A204.1 (cell line): ENCODE measurements at regions not wholly inside any gene's neighbourhood (a gene's known extent, or its start where the extent isn't known, plus 50 kb on each side); places are given as distances from the start of the nearest gene placed in this dataset.
"Not testable (repeated sequence)": the region's sequence is repeated elsewhere in the genome, so short reads cannot be mapped to it uniquely, and the experiment has no call there.

Experiments used
- FAIRE-seq: peaks from 2 replicates; lab custom pipeline; 2012; peaks lifted over from hg19 to GRCh38; lab: Jason Lieb, UNC

DNA sequence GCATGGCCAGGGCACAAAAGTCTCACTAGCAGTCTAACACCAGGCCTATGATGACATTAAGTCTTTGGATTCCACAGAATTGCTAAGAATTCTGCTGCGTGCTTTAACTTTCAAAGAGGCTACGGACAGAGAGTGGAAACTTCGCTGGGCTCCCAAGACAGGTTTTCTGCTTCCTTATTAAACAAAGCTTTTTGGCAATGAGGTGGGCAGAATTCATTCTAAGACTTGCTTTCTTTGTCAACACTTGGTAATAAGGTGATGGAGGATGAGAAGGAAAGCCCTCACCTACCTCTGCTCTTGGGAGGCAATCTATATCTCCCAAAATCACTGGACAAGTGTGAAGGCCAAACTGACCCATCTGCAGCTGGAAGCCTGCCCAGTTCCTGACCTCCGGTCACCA, 231.9 kb downstream of the ATPSCKMT start:
- no peak for FAIRE-seq

DNA sequence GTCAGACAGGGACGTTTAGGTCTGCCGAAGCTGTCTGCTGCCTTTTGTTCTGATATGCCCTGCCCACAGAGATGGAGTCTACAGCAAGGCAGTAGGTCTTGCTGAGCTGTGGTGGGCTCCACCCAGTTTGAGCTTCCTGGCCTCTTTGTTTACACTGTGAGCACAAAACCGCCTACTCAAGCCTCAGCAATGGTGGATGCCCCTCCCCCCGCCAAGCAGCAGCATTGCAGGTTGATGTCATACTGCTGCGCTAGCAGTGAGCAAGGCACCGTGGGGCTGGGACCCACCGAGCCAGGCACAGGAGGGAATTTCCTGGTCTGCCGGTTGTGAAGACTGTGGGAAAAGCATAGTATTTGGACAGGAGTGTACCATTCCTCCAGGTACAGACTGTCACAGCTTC, 233.1 kb downstream of the ATPSCKMT start:
- not testable (repeated sequence) for FAIRE-seq

DNA sequence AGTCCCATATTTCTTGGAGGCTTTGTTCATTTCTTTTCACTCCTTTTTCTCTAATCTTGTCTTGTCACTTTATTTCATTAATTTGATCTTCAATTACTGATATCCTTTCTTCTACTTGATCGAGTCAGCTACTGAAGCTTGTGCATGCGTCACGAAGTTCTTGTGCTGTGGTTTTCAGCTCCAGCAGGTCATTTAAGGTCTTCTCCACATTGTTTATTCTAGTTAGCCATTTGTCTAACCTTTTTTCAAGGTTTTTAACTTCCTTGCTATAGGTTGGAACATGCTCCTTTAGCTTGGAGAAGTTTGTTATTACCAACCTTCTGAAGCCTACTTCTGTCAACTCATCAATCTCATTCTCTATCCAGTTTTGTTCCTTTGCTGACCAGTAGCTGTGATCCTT, 234.0 kb downstream of the ATPSCKMT start:
- FAIRE-seq, result not testable (repeated sequence)

DNA sequence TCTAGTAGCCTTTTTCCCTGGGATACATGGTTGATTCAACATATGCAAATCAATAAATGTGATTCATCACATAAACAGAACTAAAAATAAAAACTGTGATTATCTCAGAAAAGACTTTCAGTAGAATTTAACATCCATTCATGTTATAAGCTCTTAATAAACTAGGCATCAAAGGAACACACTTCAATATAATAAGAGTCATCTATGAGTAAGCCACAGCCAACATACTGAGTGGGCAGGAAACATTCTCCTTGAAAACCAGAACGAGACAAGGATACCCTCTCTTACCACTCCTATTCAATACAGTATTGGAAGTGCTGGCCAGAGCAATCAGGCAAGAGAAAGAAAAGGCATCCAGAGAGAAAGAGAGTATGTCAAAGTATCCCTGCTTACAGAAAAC, 239.9 kb downstream of the ATPSCKMT start:
- FAIRE-seq, result no peak

DNA sequence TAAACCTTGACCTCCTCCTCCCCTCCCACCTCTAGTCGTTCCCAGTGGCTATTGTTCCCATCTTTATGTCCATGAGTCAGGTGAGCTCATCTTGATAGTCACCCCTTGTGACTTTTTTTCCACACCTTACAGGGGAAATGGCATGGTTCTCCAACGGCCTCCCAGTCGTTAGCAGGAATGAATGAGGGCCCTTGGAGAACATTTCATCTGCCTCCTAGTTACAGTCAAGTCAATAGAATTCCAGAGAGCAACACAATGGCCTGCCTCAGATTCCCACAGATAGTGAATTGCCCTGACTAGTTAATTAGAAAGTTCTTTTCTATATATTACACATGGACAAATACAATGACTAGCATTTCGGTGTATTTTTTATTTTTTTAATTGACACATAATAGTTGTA, 262.6 kb downstream of the ATPSCKMT start:
- no peak for FAIRE-seq

DNA sequence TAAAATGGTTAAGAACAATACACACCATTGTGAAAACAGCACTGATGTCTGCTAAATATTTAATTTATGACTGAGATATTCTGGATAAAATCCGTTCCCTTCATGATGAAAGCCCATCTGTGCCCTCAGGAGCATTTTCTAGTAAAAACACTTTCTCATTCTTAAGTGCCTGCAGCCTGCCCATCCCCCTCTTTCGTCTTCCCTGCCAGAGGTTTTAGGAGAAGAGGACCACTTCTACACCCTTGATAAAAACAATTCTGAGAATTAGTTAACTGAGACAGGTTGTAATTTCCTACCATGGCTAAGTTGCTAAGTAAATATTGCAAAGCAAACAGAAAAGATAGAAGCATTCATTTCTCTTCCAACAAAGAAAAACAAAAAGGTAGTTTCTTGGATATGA, 272.6 kb downstream of the ATPSCKMT start:
- no peak for FAIRE-seq

DNA sequence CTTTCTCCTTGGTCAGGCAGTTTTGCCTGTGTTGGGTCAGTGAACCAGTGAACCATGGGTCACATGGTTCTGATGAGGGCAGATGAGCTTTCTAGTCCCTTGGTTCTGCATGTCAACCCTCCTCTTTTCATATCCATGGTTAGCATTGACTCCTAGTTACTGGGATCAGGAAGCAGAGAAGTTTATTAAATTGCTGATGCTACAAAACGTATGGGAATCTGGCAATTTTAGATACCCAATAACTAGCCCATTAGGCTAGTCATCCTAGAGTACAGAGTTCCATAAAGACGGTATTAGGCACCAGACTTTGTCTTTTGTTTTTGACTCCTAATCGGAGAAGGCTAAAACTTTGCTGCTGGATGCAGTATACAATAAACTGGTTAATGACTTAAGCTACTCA, 273.1 kb downstream of the ATPSCKMT start:
- no peak for FAIRE-seq

DNA sequence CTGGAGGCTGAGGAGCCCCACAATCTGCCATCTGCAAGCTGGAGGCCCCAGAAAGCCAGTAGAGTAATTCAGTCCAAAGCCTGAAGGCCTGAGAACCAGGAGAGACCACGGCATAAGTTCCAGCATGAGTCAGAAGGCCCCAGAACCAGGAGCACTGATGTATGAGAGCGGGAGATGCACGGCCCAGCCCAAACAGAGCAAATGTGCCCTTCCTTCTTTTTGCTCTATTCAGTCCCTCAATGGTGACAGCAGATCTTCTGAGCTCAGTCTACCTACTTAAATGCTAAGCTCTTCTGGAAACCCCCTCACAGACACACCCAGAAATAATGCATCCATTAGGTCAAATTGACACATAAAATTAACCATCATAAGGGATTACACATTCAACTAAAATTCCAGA, 277.6 kb downstream of the ATPSCKMT start:
- no peak for FAIRE-seq

DNA sequence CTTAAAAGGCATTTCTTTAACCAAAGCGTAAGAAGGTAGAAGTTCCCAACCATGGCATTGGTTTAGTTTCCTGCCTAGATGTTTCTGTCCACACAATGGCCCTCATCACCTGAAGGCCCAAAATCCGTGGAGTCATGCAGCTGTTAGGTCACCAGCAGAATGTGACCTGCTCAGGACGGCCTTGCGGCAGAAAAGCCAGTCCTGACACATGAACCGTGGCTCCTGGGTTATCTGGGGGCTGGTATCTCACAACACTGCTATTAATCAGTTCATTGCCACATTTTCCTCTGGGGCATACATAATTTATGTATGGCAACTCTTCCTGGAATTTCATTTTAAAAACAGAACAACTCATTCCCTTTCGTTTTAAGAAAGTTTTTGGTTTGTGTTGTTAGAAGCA, 278.4 kb downstream of the ATPSCKMT start:
- FAIRE-seq, result no peak

DNA sequence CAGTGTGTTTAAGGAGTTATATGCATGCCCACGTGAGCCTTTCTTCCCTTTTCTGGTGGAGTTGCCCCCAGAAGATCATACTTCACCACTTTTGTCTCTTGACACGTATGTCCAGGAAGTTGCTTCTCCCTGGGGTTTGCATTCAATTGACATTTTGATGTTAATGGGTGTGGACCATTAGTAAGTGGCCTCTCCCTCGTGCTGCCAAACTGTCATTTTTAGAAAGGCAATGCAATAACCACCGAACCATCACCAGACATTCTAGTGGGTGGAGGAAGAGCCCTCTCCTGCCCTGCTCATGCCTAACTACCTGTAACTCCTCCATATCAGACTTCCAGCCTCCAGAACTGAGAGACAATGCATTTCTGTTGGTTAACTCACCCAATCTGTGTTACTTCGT, 290.8 kb downstream of the ATPSCKMT start:
- no peak for FAIRE-seq

DNA sequence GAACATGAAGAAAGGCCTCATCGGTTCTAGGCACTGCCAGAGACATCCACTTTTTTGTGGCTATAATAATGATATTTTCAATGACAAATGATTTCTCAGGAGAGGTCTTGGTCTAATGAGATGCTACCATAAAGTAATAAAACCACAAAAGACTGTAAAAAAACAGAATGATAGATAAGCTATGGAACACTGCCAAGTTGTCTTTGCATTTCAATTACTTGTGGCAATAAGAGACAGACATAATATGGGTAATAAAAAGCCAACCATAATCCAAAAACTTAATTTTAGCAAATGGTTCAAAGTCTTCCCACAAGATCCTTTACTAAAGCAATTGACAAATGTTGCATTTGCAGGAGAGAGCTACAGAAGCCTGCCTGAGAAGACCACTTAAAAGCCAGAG, 292.5 kb downstream of the ATPSCKMT start:
- no peak for FAIRE-seq

DNA sequence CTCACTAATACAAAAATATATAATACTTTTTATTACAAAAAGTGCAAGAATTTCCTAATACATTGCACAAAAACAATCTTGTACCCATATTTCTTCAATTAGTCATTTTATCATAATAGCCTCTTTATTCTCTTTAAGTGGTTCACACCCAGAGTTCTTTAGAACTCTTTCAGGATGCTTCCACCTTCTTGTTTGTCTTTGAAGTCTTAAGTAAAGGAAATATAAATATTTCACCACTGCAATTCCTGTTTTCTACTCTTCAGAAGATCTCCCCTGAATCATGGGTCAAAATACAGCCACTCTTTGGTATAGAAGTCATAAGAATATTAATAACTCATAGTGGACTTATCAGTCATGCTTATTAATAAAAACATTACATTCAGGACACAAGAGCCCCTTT, 293.0 kb downstream of the ATPSCKMT start:
- FAIRE-seq, result no peak

DNA sequence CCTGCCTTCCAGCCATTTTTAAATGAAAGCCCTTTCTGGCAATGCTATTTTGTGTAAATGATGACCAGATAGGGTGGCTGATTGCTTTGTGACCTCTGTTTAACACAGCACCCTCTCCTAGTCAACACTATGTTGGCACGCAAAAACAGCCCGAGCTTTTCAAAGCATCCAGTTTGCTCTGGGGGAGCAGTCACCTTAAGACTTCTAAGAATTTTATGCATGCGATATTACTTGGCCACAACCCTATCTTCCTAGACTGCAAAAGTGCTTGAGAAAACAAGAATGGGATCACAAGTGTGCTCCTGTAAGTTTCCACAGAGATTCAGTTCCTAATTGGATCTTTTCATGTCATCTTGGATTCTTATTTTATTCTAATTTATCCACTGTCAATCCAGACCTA, 294.1 kb downstream of the ATPSCKMT start:
- FAIRE-seq, result no peak

DNA sequence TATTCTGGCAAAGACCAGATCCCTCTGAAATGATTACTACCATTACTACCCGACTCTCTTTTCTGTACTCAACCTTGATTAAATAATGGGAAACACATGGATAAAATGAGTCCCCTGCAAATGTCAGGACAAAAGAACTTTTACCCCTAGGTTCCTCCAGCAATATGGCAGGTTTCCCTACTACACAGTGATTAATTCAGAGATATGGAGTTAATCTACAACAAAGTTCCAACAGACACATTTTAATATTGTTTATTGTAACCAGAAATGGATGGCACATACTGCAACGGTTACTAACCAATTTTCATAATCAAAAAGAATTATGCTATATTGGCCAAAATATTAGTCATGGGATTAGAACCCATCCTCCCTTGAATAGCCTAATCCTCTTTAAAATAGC, 294.8 kb downstream of the ATPSCKMT start:
- no peak for FAIRE-seq

DNA sequence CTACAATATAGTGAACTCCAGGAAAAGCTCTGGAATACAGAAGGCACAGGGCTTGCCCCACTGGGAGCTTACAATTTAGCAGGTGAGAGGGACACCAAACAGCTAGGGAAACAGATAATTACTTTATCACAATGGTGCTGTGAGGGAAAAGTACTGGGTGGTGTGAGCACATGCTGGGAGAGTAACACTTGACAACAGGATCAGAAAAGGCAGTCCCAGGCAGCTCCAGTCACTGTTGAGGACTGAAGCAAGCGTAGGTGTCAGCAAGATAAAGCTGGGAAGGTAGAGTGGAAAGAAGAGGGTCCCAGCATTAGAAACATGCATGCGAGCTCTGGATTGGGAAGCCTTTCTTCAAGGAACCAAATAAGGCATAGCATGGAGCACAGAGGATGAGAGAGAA, 296.0 kb downstream of the ATPSCKMT start:
- no peak for FAIRE-seq

DNA sequence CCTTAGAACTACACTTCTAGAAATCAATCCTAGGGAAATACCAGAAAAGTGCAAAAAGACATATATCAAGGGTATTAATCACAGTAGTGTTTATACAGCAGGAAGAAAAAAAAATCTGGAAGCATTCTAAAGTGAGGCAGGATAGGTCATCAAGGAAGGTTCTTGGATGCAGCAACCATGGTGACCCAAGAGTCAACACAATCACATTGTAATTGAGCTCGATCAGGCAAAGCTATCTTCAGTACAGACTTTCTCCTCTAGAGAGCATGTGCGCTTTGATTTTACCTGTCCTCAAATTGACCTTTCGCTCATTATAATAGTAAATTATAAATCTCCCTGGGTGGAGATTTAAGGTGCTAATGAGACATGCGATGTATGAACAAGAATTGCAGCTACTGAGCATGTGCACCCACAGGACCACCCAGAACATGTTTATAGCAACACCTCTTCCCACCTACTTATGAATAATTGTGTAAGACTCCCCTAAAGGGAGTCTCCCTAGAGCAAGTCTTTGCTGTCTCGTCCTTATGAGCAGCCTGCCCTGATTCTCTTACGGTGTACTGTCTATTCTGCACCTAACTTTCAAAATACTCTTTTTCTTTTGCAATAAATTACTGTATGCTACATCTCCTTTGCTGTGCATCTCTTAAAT, 297.7 kb downstream of the ATPSCKMT start:
- FAIRE-seq, result no peak

DNA sequence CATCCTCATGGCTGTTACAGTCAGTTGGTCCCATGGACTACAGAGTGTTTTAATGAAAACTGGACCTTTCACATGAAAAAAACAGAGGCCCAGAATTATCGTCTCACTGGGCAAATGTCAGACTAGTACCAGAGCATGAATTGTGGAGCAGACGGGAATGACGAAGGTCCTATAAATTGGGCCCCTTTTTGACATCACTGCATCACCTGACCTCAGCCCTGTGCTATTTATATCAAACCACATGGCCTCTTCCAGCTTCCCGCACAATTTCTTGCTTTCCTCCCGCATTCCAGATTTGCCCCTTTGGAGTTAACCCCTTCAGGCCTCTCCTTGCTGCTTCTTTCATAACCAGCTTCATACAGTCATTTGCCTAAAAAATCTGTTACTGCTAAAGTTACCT, 301.7 kb downstream of the ATPSCKMT start:
- no peak for FAIRE-seq

DNA sequence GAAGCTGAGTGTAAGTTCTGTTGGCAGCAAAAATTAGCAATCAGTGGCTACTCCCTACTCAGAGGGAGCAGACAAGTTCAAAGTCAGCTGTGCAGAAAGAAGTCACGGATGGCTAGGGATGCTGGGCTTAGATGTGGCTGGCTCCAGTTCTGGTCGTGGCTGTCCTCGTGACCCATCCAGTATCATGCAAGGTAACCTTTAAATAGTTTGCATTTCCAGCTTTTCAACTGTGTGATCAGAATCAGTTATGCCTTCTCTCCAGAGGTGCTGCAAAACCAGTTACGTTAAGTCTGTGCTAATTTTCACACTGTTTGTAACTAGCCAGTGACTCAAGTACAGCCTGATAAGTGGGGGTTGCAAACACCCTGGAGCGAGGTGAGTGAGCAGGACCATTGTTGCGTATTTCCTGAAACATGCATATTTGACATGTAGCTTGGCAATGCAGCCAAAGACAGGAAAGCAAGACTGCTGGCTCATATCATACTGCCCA, 302.4 kb downstream of the ATPSCKMT start:
- FAIRE-seq, result no peak

DNA sequence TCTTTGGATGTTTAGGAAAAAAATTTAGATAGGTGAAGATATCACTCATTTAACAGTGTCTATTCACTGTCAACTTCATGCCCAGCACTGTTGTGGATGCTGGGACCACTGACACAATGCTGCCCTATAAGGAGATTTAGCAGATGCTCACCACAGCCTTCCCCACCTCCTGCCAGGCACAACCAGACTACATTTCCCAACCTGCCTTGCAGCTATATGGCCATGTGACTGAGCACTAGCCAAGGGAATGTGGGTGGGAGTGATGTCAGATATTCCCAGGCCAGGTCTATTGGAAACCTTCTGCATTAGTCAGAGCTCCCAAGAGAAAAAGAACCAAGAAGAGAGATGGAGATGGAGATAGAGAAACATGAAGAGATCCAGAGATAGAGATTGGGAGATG, 302.6 kb upstream of the TAS2R1 start:
- no peak for FAIRE-seq

DNA sequence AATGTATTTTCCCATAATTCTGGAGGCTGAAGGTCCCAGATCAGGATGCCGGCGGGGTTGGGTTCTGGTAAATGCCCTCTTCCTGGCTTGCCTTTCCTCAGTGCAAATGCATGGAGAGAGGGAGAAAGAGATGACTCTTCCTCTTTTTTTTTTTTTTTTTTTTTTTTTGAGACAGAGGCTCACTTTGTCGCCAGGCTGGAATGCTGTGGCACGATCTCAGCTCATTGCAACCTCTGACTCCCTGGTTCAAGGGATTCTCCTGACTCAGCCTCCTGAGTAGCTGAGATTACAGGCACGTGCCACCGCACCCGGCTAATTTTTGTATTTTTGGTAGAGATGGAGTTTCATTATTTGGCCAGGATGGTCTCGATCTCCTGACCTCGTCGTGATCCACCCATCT, 300.0 kb upstream of the TAS2R1 start:
- FAIRE-seq, result no peak

DNA sequence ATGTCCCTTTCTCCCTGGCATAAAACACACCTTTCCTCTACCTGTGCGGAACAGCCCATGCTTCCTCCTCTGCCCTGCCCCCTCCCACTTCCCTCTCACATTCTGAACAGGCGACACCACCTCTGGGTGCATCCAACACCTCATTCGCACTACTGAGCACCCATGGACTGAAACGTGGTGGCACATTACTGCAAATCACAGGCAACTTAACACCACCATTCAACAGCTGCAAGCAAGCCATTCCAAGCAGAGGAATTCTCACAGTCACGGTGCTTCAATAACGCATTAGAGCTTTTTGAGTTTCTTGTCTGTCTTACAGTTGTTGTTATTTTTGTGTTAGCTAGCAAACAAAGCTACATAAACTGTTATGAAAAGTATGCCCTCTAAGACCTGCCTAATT, 298.2 kb upstream of the TAS2R1 start:
- FAIRE-seq, result no peak

DNA sequence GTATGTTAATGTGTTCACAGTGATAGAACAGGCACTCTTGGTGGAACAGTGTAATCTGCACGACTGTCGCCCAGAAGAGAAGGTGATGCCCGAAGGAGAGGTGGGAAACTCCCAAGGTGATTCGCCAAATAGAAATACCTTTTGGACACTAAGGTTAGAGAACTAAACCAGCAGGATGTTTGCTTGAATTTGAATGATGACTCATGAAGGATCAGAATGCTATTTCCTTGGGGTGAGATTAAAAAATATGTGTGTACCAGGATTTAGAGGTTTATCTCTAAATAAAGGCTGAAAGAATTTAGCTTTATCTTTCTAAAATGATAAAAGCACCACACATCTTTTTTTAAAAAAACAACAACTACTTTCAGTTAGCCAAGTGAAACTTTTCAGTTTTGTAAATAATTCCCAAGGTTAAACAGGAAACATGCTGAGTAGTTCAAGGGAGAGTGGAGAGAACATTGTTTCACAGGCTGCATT, 297.4 kb upstream of the TAS2R1 start:
- no peak for FAIRE-seq

DNA sequence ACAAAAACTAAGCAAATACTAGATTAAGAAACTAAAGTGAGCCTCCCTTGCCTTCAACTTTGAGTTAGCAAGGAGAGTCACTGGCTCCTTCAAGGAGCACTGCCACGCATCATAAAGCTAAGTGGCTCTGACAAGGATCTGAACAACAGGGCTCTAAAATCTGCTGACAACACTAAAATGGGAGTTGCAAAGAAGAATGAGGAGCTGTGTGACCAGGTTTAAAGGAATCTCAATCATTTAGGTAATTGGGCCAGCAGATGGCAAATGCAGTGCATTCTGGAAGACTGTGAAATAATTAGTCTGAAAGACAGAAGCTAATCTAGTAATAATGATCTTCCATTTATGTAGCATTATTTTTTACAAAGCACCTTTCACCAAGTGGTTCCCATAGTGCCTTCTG, 297.0 kb upstream of the TAS2R1 start:
- no peak for FAIRE-seq

DNA sequence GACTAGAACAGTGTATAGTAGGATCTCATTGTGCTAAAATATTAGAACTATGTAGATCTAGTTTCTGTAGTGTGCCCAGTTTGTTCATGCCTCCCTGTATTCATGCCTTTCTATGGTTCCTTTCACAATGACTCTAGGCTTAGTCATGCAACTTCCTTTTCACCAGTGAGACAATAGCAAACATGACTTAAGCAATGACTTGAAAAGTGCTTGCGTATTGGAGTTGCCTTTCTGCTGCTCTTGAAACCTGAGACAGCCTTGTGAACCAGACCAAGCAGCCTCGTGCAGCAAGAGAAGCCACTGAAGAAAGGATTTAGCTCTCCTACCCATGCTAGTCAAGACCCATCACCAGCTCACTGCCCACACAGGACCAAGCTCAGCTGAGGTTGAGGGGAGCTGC, 294.5 kb upstream of the TAS2R1 start:
- no peak for FAIRE-seq

DNA sequence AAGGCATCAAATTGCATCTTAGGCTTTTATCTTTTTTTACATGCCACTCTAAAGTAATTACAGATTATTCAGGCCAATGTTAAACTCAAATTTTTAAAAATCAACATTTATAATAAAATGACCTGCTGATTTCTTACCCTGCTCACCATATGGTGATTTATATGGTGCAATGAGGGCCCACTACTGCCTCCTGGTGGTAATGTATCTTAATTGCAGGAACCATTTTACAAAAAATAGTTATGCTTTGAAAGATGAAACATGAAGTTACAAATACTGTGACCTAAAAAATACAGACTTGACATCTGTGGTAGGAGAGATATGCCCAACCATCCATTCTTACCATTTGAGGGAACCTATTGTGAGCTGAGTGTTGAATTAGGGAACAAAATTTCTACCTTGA, 292.6 kb upstream of the TAS2R1 start:
- FAIRE-seq, result no peak
